IPS-20b (cell line): ENCODE measurements at regions not wholly inside any gene's neighbourhood (a gene's known extent, or its start where the extent isn't known, plus 50 kb on each side); places are given as distances from the start of the nearest gene placed in this dataset.

Source experiments
- H3K27ac ChIP-seq: one replicate; pipeline ENCODE4 v1.5.1; 2013; ENCODE audit warnings: low read length
- H3K27me3 ChIP-seq: 2 replicates; pipeline ENCODE4 v1.6.1; 2013; ENCODE audit warnings: mild to moderate bottlenecking, low read length, inconsistent platforms; ENCODE audit not compliant: insufficient read depth
- H3K36me3 ChIP-seq: 2 replicates; pipeline ENCODE4 v1.6.1; 2013; ENCODE audit warnings: low read depth, mild to moderate bottlenecking, inconsistent platforms, low read length, moderate library complexity; ENCODE audit not compliant: insufficient read depth
- H3K4me1 ChIP-seq: 2 replicates; pipeline ENCODE4 v1.6.1; 2013; ENCODE audit warnings: mild to moderate bottlenecking, control low read depth, inconsistent platforms, low read length, moderate library complexity; ENCODE audit not compliant: insufficient read depth
- H3K4me3 ChIP-seq: 2 replicates; pipeline ENCODE4 v1.5.1; 2013; ENCODE audit warnings: mild to moderate bottlenecking, low read length, inconsistent platforms
- H3K9ac ChIP-seq: 2 replicates; pipeline ENCODE4 v1.6.1; 2013; ENCODE audit warnings: low read depth, mild to moderate bottlenecking, inconsistent platforms, low read length, moderate library complexity
- H3K9me3 ChIP-seq: 2 replicates; pipeline ENCODE4 v1.6.1; 2013; ENCODE audit warnings: mild to moderate bottlenecking, low read depth, low read length, inconsistent platforms; ENCODE audit not compliant: insufficient read depth

GRCh38 chr10:114761205-114762193 lies 60.1 kb upstream of the FHIP2A start:
- H3K27ac ChIP-seq, result no peak overlapping the region
- H3K9me3 ChIP-seq, result no peaks in the 10 kb centered on the region
- peaks cover 6% of the 10 kb centered on the region; the same call in 1 of the 2 replicates for H3K4me1 ChIP-seq
- no peak overlapping the region for H3K4me3 ChIP-seq
- H3K27me3 ChIP-seq, result peaks cover 8% of the 10 kb centered on the region
- H3K9ac ChIP-seq, result no peak overlapping the region
- H3K36me3 ChIP-seq, result no peaks in the 10 kb centered on the region

DNA sequence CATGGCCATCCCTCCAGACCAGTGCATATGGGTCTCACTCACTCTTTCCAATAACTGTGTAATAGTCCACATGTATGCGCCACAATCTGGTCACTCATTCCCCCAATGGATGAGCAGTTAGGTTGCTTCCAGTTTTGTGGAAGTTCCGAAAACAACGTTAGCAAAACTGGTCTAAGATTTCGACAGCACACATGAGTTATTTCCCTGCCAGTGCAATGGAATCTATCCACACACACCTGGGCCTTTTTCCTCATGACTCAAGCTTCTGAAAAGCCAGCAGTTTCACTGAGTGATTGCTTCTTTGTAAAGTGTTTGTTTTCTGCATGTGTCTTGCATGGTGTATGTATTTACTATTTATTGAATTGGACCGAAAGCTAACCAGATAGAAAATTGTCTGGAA lies 58.8 kb upstream of the FHIP2A start:
- H3K27me3 ChIP-seq, result peaks cover 21% of the 10 kb centered on the region
- no peaks in the 10 kb centered on the region for H3K36me3 ChIP-seq
- no peak overlapping the region for H3K27ac ChIP-seq
- peaks cover 9% of the 10 kb centered on the region; the same call in 1 of the 2 replicates for H3K4me1 ChIP-seq
- no peaks in the 10 kb centered on the region for H3K9me3 ChIP-seq
- no peak overlapping the region for H3K9ac ChIP-seq
- H3K4me3 ChIP-seq, result no peak overlapping the region

- H3K36me3 ChIP-seq, result no peaks in the 10 kb centered on the region
- no peaks in the 10 kb centered on the region for H3K9me3 ChIP-seq
- peaks cover 36% of the 10 kb centered on the region for H3K27me3 ChIP-seq
- H3K4me1 ChIP-seq, result 0 out of 2 replicates have a peak, but pooled peaks cover 4% of the 10 kb centered on the region
- no peak overlapping the region for H3K9ac ChIP-seq
- no peak overlapping the region for H3K27ac ChIP-seq
- H3K4me3 ChIP-seq, result no peak overlapping the region
Observed at GRCh38 chr10:114764656-114765055, 56.9 kb upstream of the FHIP2A start.

GRCh38 chr10:114766470-114766869 lies 55.1 kb upstream of the FHIP2A start:
- 0 out of 2 replicates have a peak, but pooled peaks cover 4% of the 10 kb centered on the region for H3K4me1 ChIP-seq
- H3K9ac ChIP-seq, result no peak overlapping the region
- no peaks in the 10 kb centered on the region for H3K9me3 ChIP-seq
- peaks cover 45% of the 10 kb centered on the region for H3K27me3 ChIP-seq
- no peak overlapping the region for H3K4me3 ChIP-seq
- no peaks in the 10 kb centered on the region for H3K36me3 ChIP-seq
- no peak overlapping the region for H3K27ac ChIP-seq

GRCh38 chr10:114767101-114767985 lies 54.2 kb upstream of the FHIP2A start:
- Histone ChIP-seq H3K4me1 (0 out of 2 replicates have a peak, but pooled peaks cover 4% of the 10 kb centered on the region), H3K9me3 (no peaks in the 10 kb centered on the region), H3K36me3 (no peaks in the 10 kb centered on the region), H3K27me3 (peaks cover 45% of the 10 kb centered on the region), H3K9ac (peak overlapping the region; percentile 49; the same call in 1 of the 2 replicates), H3K27ac (no peak overlapping the region), H3K4me3 (peak overlapping the region; percentile 72)

GRCh38 chr10:114767986-114768821 lies 53.4 kb upstream of the FHIP2A start:
- H3K27ac ChIP-seq, result no peak overlapping the region
- H3K9ac ChIP-seq, result no peak overlapping the region
- 0 out of 2 replicates have a peak, but pooled peaks cover 4% of the 10 kb centered on the region for H3K4me1 ChIP-seq
- H3K9me3 ChIP-seq, result no peaks in the 10 kb centered on the region
- peak overlapping the region; percentile 72 for H3K4me3 ChIP-seq
- H3K27me3 ChIP-seq, result peaks cover 45% of the 10 kb centered on the region
- no peaks in the 10 kb centered on the region for H3K36me3 ChIP-seq

DNA sequence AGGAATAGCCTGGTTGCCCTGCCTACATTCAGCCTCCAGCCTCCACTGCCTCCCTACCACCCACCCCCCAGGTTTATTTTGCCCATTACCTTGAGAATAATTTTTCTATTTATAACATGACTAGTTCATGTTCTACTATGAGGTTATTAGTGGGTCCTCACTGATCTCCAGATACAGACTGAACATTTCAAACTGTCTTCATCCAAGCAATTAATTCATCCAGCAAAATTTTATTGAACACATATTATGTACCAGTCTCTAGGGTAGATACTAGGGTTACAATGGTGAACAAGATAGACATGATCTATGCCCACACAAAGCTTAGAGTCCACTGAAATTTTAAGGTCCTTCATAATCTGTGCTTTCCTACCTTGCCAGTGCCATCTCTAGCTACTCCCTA lies 51.6 kb upstream of the FHIP2A start:
- no peak overlapping the region for H3K4me3 ChIP-seq
- no peak overlapping the region for H3K27ac ChIP-seq
- H3K9ac ChIP-seq, result no peak overlapping the region
- H3K9me3 ChIP-seq, result no peaks in the 10 kb centered on the region
- H3K27me3 ChIP-seq, result peaks cover 45% of the 10 kb centered on the region
- no peaks in the 10 kb centered on the region for H3K36me3 ChIP-seq
- 0 out of 2 replicates have a peak, but pooled peaks cover 4% of the 10 kb centered on the region for H3K4me1 ChIP-seq

GRCh38 chr10:114771157-114771556 lies 50.4 kb upstream of the FHIP2A start:
- H3K27me3 ChIP-seq, result peaks cover 40% of the 10 kb centered on the region

GRCh38 chr10:114771749-114772148 lies 49.8 kb upstream of the FHIP2A start:
- no peaks in the 10 kb centered on the region for H3K9me3 ChIP-seq
- no peak overlapping the region for H3K4me3 ChIP-seq
- peaks cover 34% of the 10 kb centered on the region for H3K27me3 ChIP-seq
- no peaks in the 10 kb centered on the region for H3K36me3 ChIP-seq
- H3K4me1 ChIP-seq, result 0 out of 2 replicates have a peak, but pooled peaks cover 2% of the 10 kb centered on the region
- no peak overlapping the region for H3K27ac ChIP-seq
- no peak overlapping the region for H3K9ac ChIP-seq

More at GRCh38 chr10:114771157-114771556, 50.4 kb upstream of the FHIP2A start:
- Histone ChIP-seq H3K9ac (no peak overlapping the region), H3K36me3 (no peaks in the 10 kb centered on the region), H3K4me3 (no peak overlapping the region), H3K9me3 (no peaks in the 10 kb centered on the region), H3K4me1 (0 out of 2 replicates have a peak, but pooled peaks cover 4% of the 10 kb centered on the region), H3K27ac (no peak overlapping the region)
